Right cardiac atrium (tissue), 5 donors: ENCODE measurements at regions not wholly inside any gene's neighbourhood (a gene's known extent, or its start where the extent isn't known, plus 50 kb on each side); places are given as distances from the start of the nearest gene placed in this dataset.

Source experiments
- ATAC-seq, 2 donors: fragments of 200-7000 bp; cut with Tn5 transposase; one replicate each; pipeline versions ENCODE4 v1.8.0 to v1.9.1; 2020; ENCODE audit warnings: moderate library complexity in 2 of 2, mild to moderate bottlenecking in 1 of 2
- DNase-seq, 3 donors: peaks; one replicate each; pipeline ENCODE4 v3.0.0-alpha.2; 2020
- H3K27ac ChIP-seq: one replicate; pipeline ENCODE4 v1.5.1; 2013; ENCODE audit warnings: mild to moderate bottlenecking, low read length, control low read depth, moderate library complexity
- H3K27me3 ChIP-seq: one replicate; pipeline ENCODE4 v1.6.1; 2013; ENCODE audit not compliant: control insufficient read depth, insufficient read depth
- H3K4me1 ChIP-seq: one replicate; pipeline ENCODE4 v1.6.1; 2013; ENCODE audit warnings: low read length; ENCODE audit not compliant: control insufficient read depth, insufficient read depth
- H3K4me3 ChIP-seq: one replicate; pipeline ENCODE4 v1.5.1; 2013; ENCODE audit warnings: low read length, control low read depth
- H3K9me3 ChIP-seq: one replicate; pipeline ENCODE4 v1.6.1; 2013; ENCODE audit warnings: low read length; ENCODE audit not compliant: control insufficient read depth
- WGBS: extraction: QIAGEN DNeasy Blood & Tissue Kit; methylation state at CpG from one replicate; pipeline ENCODE4 v1.1.7; 2013; 5-methylcytosine and 5-hydroxymethylcytosine counted together
- intact Hi-C, 4 donors: fragments of 100-400 bp; cut with DNase I; formaldehyde crosslinking; loops; one replicate each; pipeline versions ENCODE4 v1.11.0 to v1.14.0; 2022 to 2023
- donor health status: healthy with polysubstance abuse.
- donor health status: DM: no; HTN: yes; CAD: no.
- donor health status: DM: no; HTN: no; CAD: no.
- donor health status: DM: no; HTN: yes; CAD: no; lungs with severe emphysema.
- donor health status: DM: yes; HTN: yes; CAD: no.

DNA sequence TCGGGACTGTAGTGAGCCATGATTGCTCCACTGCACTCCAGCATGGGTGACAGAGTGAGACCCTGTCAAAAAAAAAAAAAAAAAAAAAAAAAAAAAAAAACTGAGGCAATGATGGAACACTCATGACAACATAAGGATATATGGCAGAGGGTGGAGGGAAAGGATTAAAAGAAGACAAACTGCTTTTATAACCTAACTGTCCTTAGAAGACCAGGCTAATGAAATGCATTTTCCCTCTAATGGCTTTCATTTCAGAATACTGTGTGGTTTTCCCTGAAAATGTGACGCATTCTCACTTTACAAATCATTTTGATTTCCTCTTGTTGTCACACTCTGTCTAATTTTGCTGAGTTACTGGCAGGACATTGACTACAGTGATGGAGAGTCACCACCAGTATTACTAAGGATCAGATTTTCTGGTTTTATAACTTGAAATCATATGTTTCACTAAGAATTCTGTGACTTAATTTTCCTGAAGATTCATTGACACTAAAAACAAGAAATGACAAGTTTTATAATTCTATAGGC is 137.6 kb upstream of the SSTR1 start:
- intact Hi-C loops, result no loop called here
- no peaks in the 10 kb centered on the region for H3K27me3 ChIP-seq
- no peaks in the 10 kb centered on the region for H3K9me3 ChIP-seq
- no peak overlapping the region for H3K4me3 ChIP-seq
- DNase-seq (no peak), ATAC-seq (no peak)
- 84% methylated on average over 2 of the region's 2 CpGs for WGBS
- H3K4me1 ChIP-seq, result no peaks in the 10 kb centered on the region
- H3K27ac ChIP-seq, result no peak overlapping the region

DNA sequence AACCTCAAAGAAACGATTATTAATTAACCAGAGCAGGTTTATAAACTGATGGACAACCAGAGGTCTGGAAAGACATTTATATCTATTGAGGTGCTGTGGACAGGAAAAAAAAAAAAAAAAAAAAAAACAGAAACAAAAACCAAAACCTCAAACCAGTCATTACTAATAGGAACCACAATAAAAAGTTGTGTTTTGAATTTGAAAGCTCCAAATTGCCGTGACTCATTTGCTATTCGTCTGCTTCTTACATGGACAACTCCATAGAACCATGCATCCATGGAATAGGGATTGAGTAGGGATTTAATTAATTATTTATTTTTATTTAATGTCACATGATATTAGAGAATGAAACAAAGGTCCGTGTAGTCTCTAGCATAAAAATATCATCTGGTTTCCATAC is 134.1 kb upstream of the SSTR1 start:
- no peak for ATAC-seq
- Histone ChIP-seq H3K4me1 (no peaks in the 10 kb centered on the region), H3K27ac (no peak overlapping the region), H3K4me3 (no peak overlapping the region), H3K27me3 (no peaks in the 10 kb centered on the region), H3K9me3 (no peaks in the 10 kb centered on the region)
- no peak for DNase-seq
- intact Hi-C loops, result no loop called here
- WGBS, result 76% methylated on average over 4 of the region's 4 CpGs

DNA sequence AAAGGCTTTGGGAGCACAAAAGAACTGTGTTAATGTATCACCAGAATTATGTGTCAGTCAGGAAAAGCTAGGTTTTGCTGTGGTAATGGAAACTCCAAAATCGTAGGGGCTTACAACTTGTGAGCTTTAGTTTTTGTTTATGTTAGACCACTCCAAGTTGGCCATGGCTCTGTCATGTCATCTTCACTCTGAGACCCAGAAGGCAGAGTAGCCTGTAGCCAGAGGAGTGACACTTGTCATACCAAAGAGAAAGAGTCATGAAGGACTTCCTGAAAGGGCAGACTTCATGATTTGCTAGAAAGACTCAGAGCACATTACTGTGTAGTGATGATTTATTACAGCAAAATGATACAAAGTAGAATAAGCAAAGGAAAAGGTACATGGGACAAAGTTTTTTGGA is 133.6 kb upstream of the SSTR1 start:
- Histone ChIP-seq H3K4me3 (no peak overlapping the region), H3K4me1 (no peaks in the 10 kb centered on the region), H3K27me3 (no peaks in the 10 kb centered on the region), H3K9me3 (no peaks in the 10 kb centered on the region), H3K27ac (no peak overlapping the region)
- DNase-seq, result no peak
- intact Hi-C loops, result no loop called here
- WGBS, result 69% methylated on average over 1 of the region's 1 CpG
- ATAC-seq, result no peak

- 73% methylated on average over 2 of the region's 2 CpGs for WGBS
- Histone ChIP-seq H3K4me1 (no peaks in the 10 kb centered on the region), H3K27ac (no peak overlapping the region), H3K27me3 (no peaks in the 10 kb centered on the region), H3K9me3 (no peaks in the 10 kb centered on the region), H3K4me3 (no peak overlapping the region)
- DNase-seq (no peak), ATAC-seq (no peak)
- intact Hi-C loops, result no loop called here
These were observed 132.9 kb upstream of the SSTR1 start for GRCh38 chr14:38074754-38075153.

DNA sequence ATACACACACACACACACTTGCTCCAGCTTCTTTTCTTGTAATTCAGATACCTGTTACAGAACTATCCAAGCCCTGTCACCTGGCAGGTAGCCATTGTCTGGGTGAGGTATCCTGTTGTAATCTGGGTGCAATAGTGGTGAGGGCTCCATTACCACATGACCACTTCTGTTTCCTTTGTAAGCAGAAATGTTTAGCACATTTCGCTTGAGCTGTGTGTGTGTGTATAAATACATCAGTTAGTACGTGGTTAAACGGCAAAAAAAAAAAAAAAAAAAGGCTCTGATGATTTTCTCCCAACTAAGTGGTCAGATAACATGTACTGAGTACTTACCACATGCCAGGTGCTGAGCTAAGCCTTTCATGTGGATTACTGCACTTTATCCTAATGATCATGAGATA is 129.3 kb upstream of the SSTR1 start:
- WGBS, result 55% methylated on average over 3 of the region's 3 CpGs
- ATAC-seq (no peak), DNase-seq (no peak)

GRCh38 chr14:38079268-38079667 is 128.4 kb upstream of the SSTR1 start:
- ATAC-seq (no peak), DNase-seq (no peak)
- Histone ChIP-seq H3K9me3 (no peaks in the 10 kb centered on the region), H3K4me3 (no peak overlapping the region), H3K4me1 (no peaks in the 10 kb centered on the region), H3K27ac (no peak overlapping the region), H3K27me3 (no peaks in the 10 kb centered on the region)
- WGBS, result 69% methylated on average over 1 of the region's 1 CpG
- intact Hi-C loops, result no loop called here

More for the DNA sequence above, 129.3 kb upstream of the SSTR1 start:
- no peaks in the 10 kb centered on the region for H3K9me3 ChIP-seq
- H3K4me1 ChIP-seq, result no peaks in the 10 kb centered on the region
- intact Hi-C loops, result no loop called here
- H3K27ac ChIP-seq, result no peak overlapping the region
- no peaks in the 10 kb centered on the region for H3K27me3 ChIP-seq
- H3K4me3 ChIP-seq, result no peak overlapping the region

GRCh38 chr14:38079886-38080285 is 127.8 kb upstream of the SSTR1 start:
- intact Hi-C loops, result no loop called here
- DNase-seq, result no peak
- no peaks in the 10 kb centered on the region for H3K27me3 ChIP-seq
- no peak overlapping the region for H3K4me3 ChIP-seq
- WGBS, result 19% methylated on average over 1 of the region's 1 CpG
- H3K27ac ChIP-seq, result no peak overlapping the region
- no peaks in the 10 kb centered on the region for H3K9me3 ChIP-seq
- ATAC-seq, result no peak
- no peaks in the 10 kb centered on the region for H3K4me1 ChIP-seq

- WGBS, result 80% methylated on average over 2 of the region's 2 CpGs
- no peak for DNase-seq
- Histone ChIP-seq H3K9me3 (no peaks in the 10 kb centered on the region), H3K27ac (no peak overlapping the region), H3K4me3 (no peak overlapping the region), H3K27me3 (no peaks in the 10 kb centered on the region), H3K4me1 (no peaks in the 10 kb centered on the region)
- intact Hi-C loops, result no loop called here
- ATAC-seq, result no peak
These were observed 127.0 kb upstream of the SSTR1 start for GRCh38 chr14:38080696-38081095.

- H3K4me1 ChIP-seq, result no peaks in the 10 kb centered on the region
These were observed 124.7 kb upstream of the SSTR1 start for GRCh38 chr14:38083039-38083438.

GRCh38 chr14:38089123-38089522 is 118.6 kb upstream of the SSTR1 start:
- H3K27me3 ChIP-seq, result no peaks in the 10 kb centered on the region
- no peak for ATAC-seq
- H3K4me3 ChIP-seq, result peak overlapping the region; percentile 45
- H3K4me1 ChIP-seq, result no peaks in the 10 kb centered on the region
- WGBS, result 52% methylated on average over 3 of the region's 3 CpGs
- no peak for DNase-seq
- H3K27ac ChIP-seq, result no peak overlapping the region
- H3K9me3 ChIP-seq, result no peaks in the 10 kb centered on the region
- intact Hi-C loops, result no loop called here

More at GRCh38 chr14:38083039-38083438, 124.7 kb upstream of the SSTR1 start:
- H3K27ac ChIP-seq, result no peak overlapping the region
- no peaks in the 10 kb centered on the region for H3K27me3 ChIP-seq
- H3K9me3 ChIP-seq, result no peaks in the 10 kb centered on the region
- H3K4me3 ChIP-seq, result no peak overlapping the region
- no peak for DNase-seq
- intact Hi-C loops, result no loop called here
- 50% methylated on average over 1 of the region's 1 CpG for WGBS
- ATAC-seq, result no peak

DNA sequence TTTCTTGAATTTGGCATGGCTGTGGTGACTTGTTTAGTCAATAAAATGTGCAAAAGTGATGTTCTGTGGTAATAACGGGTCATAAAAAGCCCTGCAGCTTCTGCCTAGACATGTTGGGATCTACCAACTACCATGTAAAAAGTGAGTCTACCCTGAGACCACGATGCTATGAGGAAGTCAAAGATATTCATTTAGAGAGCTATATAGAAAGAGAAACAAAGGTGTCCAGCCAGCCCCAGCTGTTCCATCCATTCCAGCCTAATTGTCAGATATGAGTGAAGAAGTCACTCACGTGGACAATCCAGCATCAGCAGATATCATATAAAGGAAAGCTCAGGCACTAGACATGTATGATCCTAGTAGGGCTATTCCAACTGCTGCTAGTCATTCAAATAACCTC is 117.2 kb upstream of the SSTR1 start:
- intact Hi-C loops, result no loop called here
- 55% methylated on average over 3 of the region's 3 CpGs for WGBS
- ATAC-seq (no peak), DNase-seq (no peak)
- Histone ChIP-seq H3K27me3 (no peaks in the 10 kb centered on the region), H3K9me3 (no peaks in the 10 kb centered on the region), H3K4me1 (no peaks in the 10 kb centered on the region), H3K27ac (no peak overlapping the region), H3K4me3 (no peak overlapping the region)

DNA sequence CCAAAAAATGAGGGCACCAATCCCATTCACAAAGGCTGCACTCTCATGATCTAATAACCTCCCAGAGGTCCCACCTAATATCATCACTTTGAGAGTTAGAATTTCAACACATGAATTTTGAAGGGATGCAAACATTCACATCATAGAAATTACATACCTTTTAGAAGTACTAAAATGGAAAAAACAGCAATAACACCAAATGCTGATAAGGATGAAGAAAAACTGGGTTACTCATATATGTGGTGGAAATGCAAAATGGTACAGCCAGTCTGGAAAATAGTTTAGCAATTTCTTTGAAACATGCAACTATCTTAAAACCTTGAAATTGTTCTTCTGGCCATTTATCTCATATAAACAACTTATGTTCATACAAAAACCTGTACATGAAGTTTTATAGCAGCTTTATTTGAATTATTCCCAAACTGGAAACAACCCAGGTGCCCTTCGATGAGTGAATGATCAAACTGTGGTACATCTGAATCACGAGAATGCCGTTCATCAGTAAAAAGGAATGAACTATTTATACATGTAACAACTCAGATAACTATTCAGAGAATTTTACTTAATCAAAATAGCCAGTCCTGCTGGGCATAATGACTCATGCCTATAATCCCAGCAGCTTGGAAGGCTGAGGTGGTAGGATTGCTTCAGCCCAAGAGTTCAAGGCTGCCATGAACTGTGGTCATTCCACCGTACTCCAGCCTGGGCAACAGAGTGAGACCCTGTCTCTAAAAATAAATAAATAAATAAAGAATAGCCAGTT is 109.4 kb upstream of the SSTR1 start:
- Histone ChIP-seq H3K4me3 (no peak overlapping the region), H3K9me3 (no peaks in the 10 kb centered on the region), H3K27ac (no peak overlapping the region), H3K27me3 (no peaks in the 10 kb centered on the region), H3K4me1 (no peaks in the 10 kb centered on the region)
- intact Hi-C loops, result no loop called here
- ATAC-seq, result no peak
- no peak for DNase-seq
- WGBS, result 84% methylated on average over 4 of the region's 4 CpGs
